ENCODE measurements at regions not wholly inside any gene's neighbourhood (a gene's known extent, or its start where the extent isn't known, plus 50 kb on each side); places are given as distances from the start of the nearest gene placed in this dataset.

DNA sequence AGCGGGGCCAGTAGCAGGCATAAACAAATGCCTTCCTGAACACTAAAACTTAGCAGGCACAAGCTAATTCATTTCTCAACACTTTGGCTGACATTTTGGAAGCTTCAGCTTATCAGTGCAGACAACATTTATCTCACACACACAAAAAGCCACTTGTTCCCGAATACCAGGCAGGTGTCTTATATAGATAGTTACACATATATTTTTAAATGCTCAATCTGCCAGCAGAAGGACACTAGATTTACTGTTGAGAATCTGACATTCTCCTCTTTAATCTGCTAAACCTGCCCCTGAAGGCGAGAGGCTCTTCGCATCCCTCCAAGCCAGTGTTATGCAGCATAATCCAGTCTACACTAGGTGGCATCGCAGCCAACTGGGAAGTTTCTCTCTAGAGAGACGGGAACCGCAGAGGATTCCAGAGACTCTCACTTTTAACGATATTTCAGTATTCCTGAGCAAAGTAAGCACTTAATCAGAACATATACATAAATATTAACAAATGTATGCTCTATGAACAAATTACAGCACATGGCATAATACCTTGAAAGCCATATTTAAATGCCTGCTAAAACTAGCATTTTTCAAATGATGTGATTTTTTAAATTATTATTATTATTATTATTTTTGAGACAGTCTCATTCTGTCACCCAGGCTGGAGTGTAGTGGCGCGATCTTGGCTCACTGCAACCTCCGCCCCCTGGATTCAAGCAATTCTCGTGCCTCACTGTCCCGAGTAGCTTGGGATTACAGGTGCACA, 90.2 kb upstream of the SCG2 start:
- TF ChIP-seq, protein P1, sequence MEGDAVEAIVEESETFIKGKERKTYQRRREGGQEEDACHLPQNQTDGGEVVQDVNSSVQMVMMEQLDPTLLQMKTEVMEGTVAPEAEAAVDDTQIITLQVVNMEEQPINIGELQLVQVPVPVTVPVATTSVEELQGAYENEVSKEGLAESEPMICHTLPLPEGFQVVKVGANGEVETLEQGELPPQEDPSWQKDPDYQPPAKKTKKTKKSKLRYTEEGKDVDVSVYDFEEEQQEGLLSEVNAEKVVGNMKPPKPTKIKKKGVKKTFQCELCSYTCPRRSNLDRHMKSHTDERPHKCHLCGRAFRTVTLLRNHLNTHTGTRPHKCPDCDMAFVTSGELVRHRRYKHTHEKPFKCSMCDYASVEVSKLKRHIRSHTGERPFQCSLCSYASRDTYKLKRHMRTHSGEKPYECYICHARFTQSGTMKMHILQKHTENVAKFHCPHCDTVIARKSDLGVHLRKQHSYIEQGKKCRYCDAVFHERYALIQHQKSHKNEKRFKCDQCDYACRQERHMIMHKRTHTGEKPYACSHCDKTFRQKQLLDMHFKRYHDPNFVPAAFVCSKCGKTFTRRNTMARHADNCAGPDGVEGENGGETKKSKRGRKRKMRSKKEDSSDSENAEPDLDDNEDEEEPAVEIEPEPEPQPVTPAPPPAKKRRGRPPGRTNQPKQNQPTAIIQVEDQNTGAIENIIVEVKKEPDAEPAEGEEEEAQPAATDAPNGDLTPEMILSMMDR (IDR thresholded peaks at IDR 0.05) = peak in 4 of 6 experiments; percentile 24 to 46 (median 40)
- no peak for TF ChIP-seq POLR2A (IDR thresholded peaks at IDR 0.05)
- DNase-seq = peak in 1 of 3 donors; percentile 51
- H3K27ac ChIP-seq = no peak overlapping the region
- no peaks in the 10 kb centered on the region for H3K27me3 ChIP-seq
- no peak overlapping the region for H3K4me3 ChIP-seq
- no peaks in the 10 kb centered on the region for H3K36me3 ChIP-seq
- H3K4me1 ChIP-seq = no peaks in the 10 kb centered on the region
- H3K9me3 ChIP-seq = no peaks in the 10 kb centered on the region

DNA sequence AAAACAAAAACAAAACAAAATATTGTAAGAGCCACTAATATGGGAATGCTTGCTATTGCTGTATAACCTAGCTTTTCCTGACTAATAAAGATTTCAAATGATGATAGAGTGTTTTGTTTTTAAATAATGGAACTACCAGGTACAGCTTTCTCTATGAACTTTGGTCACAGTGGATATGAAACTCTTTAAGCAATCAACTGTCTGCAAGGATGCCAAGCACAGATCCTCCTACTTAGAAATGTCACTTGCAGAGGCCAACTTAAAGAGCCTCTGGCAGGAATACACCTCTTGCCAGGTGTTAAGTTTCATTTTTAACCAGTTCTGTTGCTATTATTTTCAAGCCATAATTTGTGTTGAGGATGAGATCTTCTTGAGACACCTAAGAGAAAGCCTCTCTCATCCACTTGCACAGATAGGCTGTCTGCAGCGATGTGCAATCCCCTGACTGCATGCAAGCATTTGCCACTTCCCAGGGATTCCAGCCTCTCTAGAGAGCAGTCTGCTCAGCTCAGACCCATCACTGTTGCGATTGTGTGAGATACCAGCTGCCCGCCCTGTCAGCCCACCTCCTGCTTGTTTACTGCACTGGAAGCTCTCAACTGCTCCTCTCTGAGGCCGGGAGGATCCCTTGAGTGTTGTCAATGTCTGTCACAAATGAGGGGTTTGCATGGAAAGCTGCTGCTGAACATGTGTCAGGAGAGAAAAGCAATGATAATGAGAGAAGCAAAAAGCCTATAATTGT, 86.1 kb upstream of the SCG2 start:
- no peak overlapping the region for H3K27ac ChIP-seq
- no peak overlapping the region for H3K4me3 ChIP-seq
- no peaks in the 10 kb centered on the region for H3K27me3 ChIP-seq
- H3K36me3 ChIP-seq = no peaks in the 10 kb centered on the region
- H3K4me1 ChIP-seq = no peaks in the 10 kb centered on the region
- TF ChIP-seq, protein P1 (IDR thresholded peaks at IDR 0.05) = no peak
- no peak for TF ChIP-seq POLR2A (IDR thresholded peaks at IDR 0.05)
- no peak for DNase-seq
- no peaks in the 10 kb centered on the region for H3K9me3 ChIP-seq

GRCh38 chr2:223681125-223681524, 79.0 kb upstream of the SCG2 start:
- Histone ChIP-seq H3K36me3 (no peaks in the 10 kb centered on the region), H3K27ac (no peak overlapping the region), H3K4me1 (no peaks in the 10 kb centered on the region), H3K27me3 (no peaks in the 10 kb centered on the region), H3K9me3 (no peaks in the 10 kb centered on the region), H3K4me3 (no peak overlapping the region)
- TF ChIP-seq POLR2A (IDR thresholded peaks at IDR 0.05) = no peak
- TF ChIP-seq, protein P1 (IDR thresholded peaks at IDR 0.05) = no peak
- DNase-seq = no peak

GRCh38 chr2:223674998-223675609, 72.9 kb upstream of the SCG2 start:
- TF ChIP-seq POLR2A (IDR thresholded peaks at IDR 0.05) = no peak
- TF ChIP-seq, protein P1 (IDR thresholded peaks at IDR 0.05) = peak in 4 of 6 experiments; percentile 27 to 44 (median 36)
- no peaks in the 10 kb centered on the region for H3K4me1 ChIP-seq
- no peak overlapping the region for H3K4me3 ChIP-seq
- no peak overlapping the region for H3K27ac ChIP-seq
- no peak for DNase-seq
- no peaks in the 10 kb centered on the region for H3K9me3 ChIP-seq
- no peaks in the 10 kb centered on the region for H3K36me3 ChIP-seq
- no peaks in the 10 kb centered on the region for H3K27me3 ChIP-seq

- no peaks in the 10 kb centered on the region for H3K36me3 ChIP-seq
- H3K27ac ChIP-seq = no peak overlapping the region
- TF ChIP-seq POLR2A (IDR thresholded peaks at IDR 0.05) = no peak
- TF ChIP-seq, protein P1 (IDR thresholded peaks at IDR 0.05) = no peak
- no peaks in the 10 kb centered on the region for H3K4me1 ChIP-seq
- DNase-seq = no peak
- H3K9me3 ChIP-seq = no peaks in the 10 kb centered on the region
- H3K4me3 ChIP-seq = no peak overlapping the region
- H3K27me3 ChIP-seq = no peaks in the 10 kb centered on the region
Measured at GRCh38 chr2:223669453-223670225, 67.5 kb upstream of the SCG2 start.

Measured in Peyer's patch (tissue), 4 donors.